Tibial artery (tissue), 4 donors: ENCODE measurements at regions not wholly inside any gene's neighbourhood (a gene's known extent, or its start where the extent isn't known, plus 50 kb on each side); places are given as distances from the start of the nearest gene placed in this dataset.
"Not testable (repeated sequence)": the region's sequence is repeated elsewhere in the genome, so short reads cannot be mapped to it uniquely, and the experiment has no call there.

Experiments used
- DNase-seq, 2 donors: peaks; one replicate each; pipeline ENCODE4 v3.0.0-alpha.2; 2019
- H3K27ac ChIP-seq, 2 donors: fragments of 200-600 bp; sonication (generic) in 1 of 2; 1 replicate in 1 of 2; 2 replicates in 1 of 2; pipeline ENCODE4 v1.5.1; 2018 to 2019; ENCODE audit warnings: mild to moderate bottlenecking in 1 of 2
- H3K27me3 ChIP-seq, 2 donors: fragments of 200-600 bp; sonication (generic) in 1 of 2; one replicate each; pipeline versions ENCODE4 v1.5.1 to v1.6.0; 2016 to 2019
- H3K36me3 ChIP-seq, 3 donors: fragments of 200-600 bp; sonication (generic) in 2 of 3; one replicate each; pipeline ENCODE4 v1.5.1; 2016 to 2019; ENCODE audit warnings: mild to moderate bottlenecking in 2 of 3
- H3K4me1 ChIP-seq, 4 donors: fragments of 200-600 bp; sonication (generic) in 2 of 4; 1 replicate in 3 of 4; 2 replicates in 1 of 4; pipeline ENCODE4 v1.5.1; 2016 to 2019
- H3K4me3 ChIP-seq, 2 donors: fragments of 200-600 bp; sonication (generic) in 1 of 2; 1 replicate in 1 of 2; 2 replicates in 1 of 2; pipeline ENCODE4 v1.5.1; 2018 to 2019; ENCODE audit warnings: mild to moderate bottlenecking in 2 of 2
- H3K9me3 ChIP-seq, 3 donors: fragments of 200-600 bp; sonication (generic) in 1 of 3; one replicate each; pipeline ENCODE4 v1.5.1; 2016 to 2019
- CTCF ChIP-seq, 2 experiments: fragments of 200-600 bp in 1 of 2; fragments of 450-650 bp in 1 of 2; IDR thresholded peaks; one replicate each; pipeline ENCODE4 v1.5.1; 2017 to 2019; ENCODE audit warnings: antibody characterized with exemption in 2 of 2, mild to moderate bottlenecking in 1 of 2, moderate library complexity in 1 of 2
- intact Hi-C: fragments of 100-400 bp; cut with DNase I; formaldehyde crosslinking; loops from one replicate; pipeline ENCODE4 v1.15.0; 2023; ENCODE audit warnings: low total_unique reads

GRCh38 chr6:169975286-169975685, 223.9 kb downstream of the ERMARD start:
- Histone ChIP-seq H3K4me3 (no peak overlapping the region), H3K4me1 (no peaks in the 10 kb centered on the region), H3K27ac (no peak overlapping the region), H3K27me3 (peaks cover 0 to 21% of the 10 kb centered on the region in 2 donors), H3K9me3 (no peaks in the 10 kb centered on the region), H3K36me3 (no peaks in the 10 kb centered on the region)
- DNase-seq = peak; percentile 16 to 38
- TF ChIP-seq CTCF (IDR thresholded peaks at IDR 0.05) = no peak
- intact Hi-C loops = no loop called here

- intact Hi-C loops = no loop called here
- no peak overlapping the region for H3K27ac ChIP-seq
- peaks cover 0 to 25% of the 10 kb centered on the region in 2 donors for H3K27me3 ChIP-seq
These were observed 223.2 kb downstream of the ERMARD start for GRCh38 chr6:169974663-169975062.

GRCh38 chr6:169973588-169974467, 222.4 kb downstream of the ERMARD start:
- H3K9me3 ChIP-seq, H3K27ac ChIP-seq, H3K4me1 ChIP-seq, intact Hi-C loops, H3K4me3 ChIP-seq, H3K36me3 ChIP-seq: not testable (repeated sequence)
- peak in 1 of 2 donors; percentile 51 for DNase-seq
- peaks cover 0 to 25% of the 10 kb centered on the region in 2 donors for H3K27me3 ChIP-seq

More at GRCh38 chr6:169974663-169975062, 223.2 kb downstream of the ERMARD start:
- Histone ChIP-seq H3K36me3 (no peaks in the 10 kb centered on the region), H3K4me3 (no peak overlapping the region), H3K9me3 (no peaks in the 10 kb centered on the region), H3K4me1 (no peaks in the 10 kb centered on the region)
- peak in 1 of 2 donors; percentile 53 for DNase-seq
- TF ChIP-seq CTCF (IDR thresholded peaks at IDR 0.05) = no peak

GRCh38 chr6:169972736-169973135, 221.3 kb downstream of the ERMARD start:
- no peak overlapping the region for H3K4me3 ChIP-seq
- no peak for TF ChIP-seq CTCF (IDR thresholded peaks at IDR 0.05)
- H3K4me1 ChIP-seq = no peaks in the 10 kb centered on the region
- no peaks in the 10 kb centered on the region for H3K9me3 ChIP-seq
- intact Hi-C loops = no loop called here
- no peaks in the 10 kb centered on the region for H3K36me3 ChIP-seq
- peaks cover 0 to 25% of the 10 kb centered on the region in 2 donors for H3K27me3 ChIP-seq
- no peak overlapping the region for H3K27ac ChIP-seq
- no peak for DNase-seq

GRCh38 chr6:169972101-169972651, 220.8 kb downstream of the ERMARD start:
- intact Hi-C loops = no loop called here
- Histone ChIP-seq H3K27me3 (peaks cover 0 to 22% of the 10 kb centered on the region in 2 donors), H3K4me1 (no peaks in the 10 kb centered on the region), H3K4me3 (no peak overlapping the region), H3K27ac (no peak overlapping the region), H3K9me3 (no peaks in the 10 kb centered on the region), H3K36me3 (no peaks in the 10 kb centered on the region)
- DNase-seq = peak in 1 of 2 donors; percentile 49
- no peak for TF ChIP-seq CTCF (IDR thresholded peaks at IDR 0.05)
